ENCODE measurements at regions not wholly inside any gene's neighbourhood (a gene's known extent, or its start where the extent isn't known, plus 50 kb on each side); places are given as distances from the start of the nearest gene placed in this dataset.
A peak's percentile ranks its signal among the peaks of the same experiment; 100 is the strongest.

GRCh38 chr18:43827311-43827710 lies 550.0 kb upstream of the SYT4 start:
- WGBS, 2 donors, result 67 to 69% methylated on average over 4 of the region's 4 CpGs
- no peaks in the 10 kb centered on the region for H3K36me3 ChIP-seq (ENCODE audit: control insufficient read depth in 4 of 4, insufficient read depth in 4 of 4, low read length in 4 of 4)
- no peak for DNase-seq
- no peaks in the 10 kb centered on the region for H3K9me3 ChIP-seq (ENCODE audit: control insufficient read depth in 4 of 4, insufficient read depth in 3 of 4, low read length in 3 of 4)
- H3K9ac ChIP-seq (ENCODE audit: insufficient read depth in 1 of 2, low read length in 2 of 2), result no peak overlapping the region
- no peak overlapping the region for H3K4me3 ChIP-seq
- no peak for ATAC-seq (ENCODE audit: insufficient read depth, low FRiP score)
- H3K4me1 ChIP-seq (ENCODE audit: control insufficient read depth in 5 of 5, insufficient read depth in 5 of 5, low read length in 5 of 5), result peaks cover 0 to 5% (median 0%) of the 10 kb centered on the region in 5 donors
- TF ChIP-seq CTCF (IDR thresholded peaks at IDR 0.05; ENCODE audit: control extremely low read depth, extremely low read depth), result no peak
- no peaks in the 10 kb centered on the region for H3K27me3 ChIP-seq (ENCODE audit: control insufficient read depth in 3 of 3, insufficient read depth in 3 of 3, low read length in 2 of 3)
- H3K27ac ChIP-seq (ENCODE audit: low read depth in 1 of 2, low read length in 1 of 2), result no peak overlapping the region

GRCh38 chr18:43830303-43830702 lies 553.0 kb upstream of the SYT4 start:
- Histone ChIP-seq H3K9ac (ENCODE audit: insufficient read depth in 1 of 2, low read length in 2 of 2) (no peak overlapping the region), H3K9me3 (ENCODE audit: control insufficient read depth in 4 of 4, insufficient read depth in 3 of 4, low read length in 3 of 4) (no peaks in the 10 kb centered on the region), H3K36me3 (ENCODE audit: control insufficient read depth in 4 of 4, insufficient read depth in 4 of 4, low read length in 4 of 4) (no peaks in the 10 kb centered on the region), H3K27me3 (ENCODE audit: control insufficient read depth in 3 of 3, insufficient read depth in 3 of 3, low read length in 2 of 3) (no peaks in the 10 kb centered on the region), H3K4me3 (no peak overlapping the region), H3K27ac (ENCODE audit: low read depth in 1 of 2, low read length in 1 of 2) (no peak overlapping the region), H3K4me1 (ENCODE audit: control insufficient read depth in 5 of 5, insufficient read depth in 5 of 5, low read length in 5 of 5) (peaks cover 0 to 5% (median 0%) of the 10 kb centered on the region in 5 donors)
- DNase-seq (no peak), ATAC-seq (ENCODE audit: insufficient read depth, low FRiP score) (no peak)
- WGBS, 2 donors, result 86 to 89% methylated on average over 1 of the region's 1 CpG
- no peak for TF ChIP-seq CTCF (IDR thresholded peaks at IDR 0.05; ENCODE audit: control extremely low read depth, extremely low read depth)

GRCh38 chr18:43830947-43831346 lies 553.7 kb upstream of the SYT4 start:
- Histone ChIP-seq H3K9me3 (ENCODE audit: control insufficient read depth in 4 of 4, insufficient read depth in 3 of 4, low read length in 3 of 4) (no peaks in the 10 kb centered on the region), H3K4me3 (no peak overlapping the region), H3K27ac (ENCODE audit: low read depth in 1 of 2, low read length in 1 of 2) (no peak overlapping the region), H3K36me3 (ENCODE audit: control insufficient read depth in 4 of 4, insufficient read depth in 4 of 4, low read length in 4 of 4) (no peaks in the 10 kb centered on the region), H3K9ac (ENCODE audit: insufficient read depth in 1 of 2, low read length in 2 of 2) (no peak overlapping the region), H3K4me1 (ENCODE audit: control insufficient read depth in 5 of 5, insufficient read depth in 5 of 5, low read length in 5 of 5) (peaks cover 0 to 5% (median 0%) of the 10 kb centered on the region in 5 donors), H3K27me3 (ENCODE audit: control insufficient read depth in 3 of 3, insufficient read depth in 3 of 3, low read length in 2 of 3) (no peaks in the 10 kb centered on the region)
- 76 to 83% methylated on average over 6 of the region's 6 CpGs for WGBS, 2 donors
- ATAC-seq (ENCODE audit: insufficient read depth, low FRiP score), result no peak
- peak; percentile 50 to 85 (median 84) for DNase-seq
- no peak for TF ChIP-seq CTCF (IDR thresholded peaks at IDR 0.05; ENCODE audit: control extremely low read depth, extremely low read depth)

- no peaks in the 10 kb centered on the region for H3K27me3 ChIP-seq (ENCODE audit: control insufficient read depth in 3 of 3, insufficient read depth in 3 of 3, low read length in 2 of 3)
- H3K9ac ChIP-seq (ENCODE audit: insufficient read depth in 1 of 2, low read length in 2 of 2), result no peak overlapping the region
- H3K4me1 ChIP-seq (ENCODE audit: control insufficient read depth in 5 of 5, insufficient read depth in 5 of 5, low read length in 5 of 5), result peaks cover 0 to 25% (median 0%) of the 10 kb centered on the region in 5 donors
- no peak for TF ChIP-seq CTCF (IDR thresholded peaks at IDR 0.05; ENCODE audit: control extremely low read depth, extremely low read depth)
- ATAC-seq (ENCODE audit: insufficient read depth, low FRiP score), result no peak
- no peak overlapping the region for H3K27ac ChIP-seq (ENCODE audit: low read depth in 1 of 2, low read length in 1 of 2)
- peak; percentile 27 to 82 (median 72) for DNase-seq
- H3K36me3 ChIP-seq (ENCODE audit: control insufficient read depth in 4 of 4, insufficient read depth in 4 of 4, low read length in 4 of 4), result no peaks in the 10 kb centered on the region
- WGBS, 2 donors, result 60 to 83% methylated on average over 1 of the region's 1 CpG
- no peak overlapping the region for H3K4me3 ChIP-seq
- no peaks in the 10 kb centered on the region for H3K9me3 ChIP-seq (ENCODE audit: control insufficient read depth in 4 of 4, insufficient read depth in 3 of 4, low read length in 3 of 4)
Measured at GRCh38 chr18:43846299-43846698, 569.0 kb upstream of the SYT4 start.

All from lung (tissue), 11 donors.